ENCODE measurements at regions not wholly inside any gene's neighbourhood (a gene's known extent, or its start where the extent isn't known, plus 50 kb on each side); places are given as distances from the start of the nearest gene placed in this dataset.

DNA sequence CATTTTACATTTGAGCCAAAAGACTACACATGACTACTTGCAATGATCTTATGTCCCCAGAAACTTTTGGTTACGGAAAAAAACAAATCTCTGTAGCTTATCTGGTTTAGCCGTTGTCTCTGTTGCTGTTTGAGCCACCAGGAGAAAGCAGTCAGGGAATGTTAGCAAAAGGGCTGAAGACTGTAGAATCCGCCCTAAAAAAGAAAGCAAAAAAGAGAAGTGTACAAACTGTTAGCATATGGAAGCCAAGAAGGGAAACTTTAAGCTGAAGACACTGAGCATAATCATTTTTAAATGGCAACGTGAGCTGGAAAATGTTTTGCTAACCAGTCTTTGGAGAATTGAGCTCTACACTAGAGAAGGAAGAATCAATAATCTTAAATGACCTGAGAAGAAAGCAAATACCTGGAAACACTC lies 69.9 kb upstream of the MYLIP start:
- H3K27ac ChIP-seq (replicated peaks) = no peak overlapping the region
- no peaks in the 10 kb centered on the region for H3K27me3 ChIP-seq (ENCODE audit: insufficient read depth, poor library complexity, severe bottlenecking)
- TF ChIP-seq, protein P1, sequence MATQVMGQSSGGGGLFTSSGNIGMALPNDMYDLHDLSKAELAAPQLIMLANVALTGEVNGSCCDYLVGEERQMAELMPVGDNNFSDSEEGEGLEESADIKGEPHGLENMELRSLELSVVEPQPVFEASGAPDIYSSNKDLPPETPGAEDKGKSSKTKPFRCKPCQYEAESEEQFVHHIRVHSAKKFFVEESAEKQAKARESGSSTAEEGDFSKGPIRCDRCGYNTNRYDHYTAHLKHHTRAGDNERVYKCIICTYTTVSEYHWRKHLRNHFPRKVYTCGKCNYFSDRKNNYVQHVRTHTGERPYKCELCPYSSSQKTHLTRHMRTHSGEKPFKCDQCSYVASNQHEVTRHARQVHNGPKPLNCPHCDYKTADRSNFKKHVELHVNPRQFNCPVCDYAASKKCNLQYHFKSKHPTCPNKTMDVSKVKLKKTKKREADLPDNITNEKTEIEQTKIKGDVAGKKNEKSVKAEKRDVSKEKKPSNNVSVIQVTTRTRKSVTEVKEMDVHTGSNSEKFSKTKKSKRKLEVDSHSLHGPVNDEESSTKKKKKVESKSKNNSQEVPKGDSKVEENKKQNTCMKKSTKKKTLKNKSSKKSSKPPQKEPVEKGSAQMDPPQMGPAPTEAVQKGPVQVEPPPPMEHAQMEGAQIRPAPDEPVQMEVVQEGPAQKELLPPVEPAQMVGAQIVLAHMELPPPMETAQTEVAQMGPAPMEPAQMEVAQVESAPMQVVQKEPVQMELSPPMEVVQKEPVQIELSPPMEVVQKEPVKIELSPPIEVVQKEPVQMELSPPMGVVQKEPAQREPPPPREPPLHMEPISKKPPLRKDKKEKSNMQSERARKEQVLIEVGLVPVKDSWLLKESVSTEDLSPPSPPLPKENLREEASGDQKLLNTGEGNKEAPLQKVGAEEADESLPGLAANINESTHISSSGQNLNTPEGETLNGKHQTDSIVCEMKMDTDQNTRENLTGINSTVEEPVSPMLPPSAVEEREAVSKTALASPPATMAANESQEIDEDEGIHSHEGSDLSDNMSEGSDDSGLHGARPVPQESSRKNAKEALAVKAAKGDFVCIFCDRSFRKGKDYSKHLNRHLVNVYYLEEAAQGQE (IDR thresholded peaks at IDR 0.05; ENCODE audit: insufficient replicate concordance, low read depth) = no peak
- TF ChIP-seq SPI1 (IDR thresholded peaks at IDR 0.05; ENCODE audit: borderline replicate concordance, low read depth) (no peak), POLR2AphosphoS5 (IDR thresholded peaks at IDR 0.05; ENCODE audit: low read depth) (no peak), GABPA (IDR thresholded peaks at IDR 0.05; ENCODE audit: low read depth) (no peak)
- TF ChIP-seq, protein P2, sequence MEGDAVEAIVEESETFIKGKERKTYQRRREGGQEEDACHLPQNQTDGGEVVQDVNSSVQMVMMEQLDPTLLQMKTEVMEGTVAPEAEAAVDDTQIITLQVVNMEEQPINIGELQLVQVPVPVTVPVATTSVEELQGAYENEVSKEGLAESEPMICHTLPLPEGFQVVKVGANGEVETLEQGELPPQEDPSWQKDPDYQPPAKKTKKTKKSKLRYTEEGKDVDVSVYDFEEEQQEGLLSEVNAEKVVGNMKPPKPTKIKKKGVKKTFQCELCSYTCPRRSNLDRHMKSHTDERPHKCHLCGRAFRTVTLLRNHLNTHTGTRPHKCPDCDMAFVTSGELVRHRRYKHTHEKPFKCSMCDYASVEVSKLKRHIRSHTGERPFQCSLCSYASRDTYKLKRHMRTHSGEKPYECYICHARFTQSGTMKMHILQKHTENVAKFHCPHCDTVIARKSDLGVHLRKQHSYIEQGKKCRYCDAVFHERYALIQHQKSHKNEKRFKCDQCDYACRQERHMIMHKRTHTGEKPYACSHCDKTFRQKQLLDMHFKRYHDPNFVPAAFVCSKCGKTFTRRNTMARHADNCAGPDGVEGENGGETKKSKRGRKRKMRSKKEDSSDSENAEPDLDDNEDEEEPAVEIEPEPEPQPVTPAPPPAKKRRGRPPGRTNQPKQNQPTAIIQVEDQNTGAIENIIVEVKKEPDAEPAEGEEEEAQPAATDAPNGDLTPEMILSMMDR (IDR thresholded peaks at IDR 0.05; ENCODE audit: insufficient read depth, low read length) = no peak
- no peak overlapping the region for H3K4me3 ChIP-seq (replicated peaks; ENCODE audit: insufficient read depth, low read length)
- DNase-seq (ENCODE audit: low read depth in 1 of 2, low spot score in 1 of 2) = no peak

DNA sequence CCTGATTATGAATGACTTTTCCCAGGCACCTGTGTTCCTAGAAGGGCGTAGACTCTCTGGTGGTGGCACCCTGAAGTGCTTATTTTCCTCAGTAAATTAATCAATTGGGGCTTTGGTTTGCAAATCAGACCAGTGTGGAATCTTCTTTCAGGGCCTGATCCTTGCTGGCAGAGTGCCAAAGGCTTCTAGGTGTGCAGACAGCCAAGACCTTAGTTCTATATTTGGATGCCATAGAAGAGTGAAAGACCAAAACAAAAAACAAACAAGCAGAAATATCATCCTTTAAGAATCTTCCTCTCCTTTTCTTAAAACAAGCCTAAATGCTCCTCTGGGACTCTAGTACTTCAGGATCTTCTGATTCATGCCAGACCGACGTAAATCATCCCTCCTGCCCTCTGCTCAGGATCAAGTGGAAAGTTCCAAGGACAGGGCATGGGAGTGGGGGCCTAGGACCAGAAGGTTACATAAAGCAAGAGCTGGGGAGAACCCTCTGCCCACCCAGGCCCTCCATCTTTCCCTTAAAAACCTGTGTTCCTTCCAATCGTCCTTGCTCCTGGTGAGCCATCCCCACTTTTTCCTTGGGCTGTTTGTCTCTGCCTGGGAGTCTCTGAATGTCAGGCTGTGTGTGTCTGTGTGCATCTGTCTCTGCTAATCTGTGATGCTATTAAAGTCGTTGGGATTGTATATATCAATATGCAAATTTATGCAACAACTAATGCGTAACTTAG lies 70.5 kb upstream of the MYLIP start:
- Histone ChIP-seq H3K4me3 (replicated peaks; ENCODE audit: insufficient read depth, low read length) (no peak overlapping the region), H3K27me3 (ENCODE audit: insufficient read depth, poor library complexity, severe bottlenecking) (no peaks in the 10 kb centered on the region), H3K27ac (replicated peaks) (no peak overlapping the region)
- TF ChIP-seq GABPA (IDR thresholded peaks at IDR 0.05; ENCODE audit: low read depth) (no peak), SPI1 (IDR thresholded peaks at IDR 0.05; ENCODE audit: borderline replicate concordance, low read depth) (no peak), POLR2AphosphoS5 (IDR thresholded peaks at IDR 0.05; ENCODE audit: low read depth) (no peak)
- TF ChIP-seq, protein P1 (IDR thresholded peaks at IDR 0.05; ENCODE audit: insufficient replicate concordance, low read depth) = no peak
- TF ChIP-seq, protein P2 (IDR thresholded peaks at IDR 0.05; ENCODE audit: insufficient read depth, low read length) = no peak
- no peak for DNase-seq (ENCODE audit: low read depth in 1 of 2, low spot score in 1 of 2)

DNA sequence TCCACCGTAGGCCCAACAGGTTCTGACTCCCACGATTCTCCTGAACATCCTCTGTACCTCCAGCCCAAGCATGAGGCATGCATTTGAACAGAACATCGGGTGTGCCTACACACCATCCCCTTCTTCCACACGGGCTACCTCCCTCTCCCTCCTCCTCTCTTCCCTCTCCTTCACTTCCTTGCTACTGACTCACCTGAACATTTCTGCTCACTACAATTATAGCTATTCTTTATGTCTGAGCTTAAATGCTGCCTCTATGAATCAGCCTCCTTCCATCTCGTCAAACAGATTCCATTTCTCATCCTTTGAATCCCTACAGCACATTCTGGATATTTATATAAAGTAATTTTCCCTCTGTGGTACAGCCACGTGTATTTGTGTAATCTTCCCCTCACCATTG lies 71.4 kb upstream of the MYLIP start:
- no peak for TF ChIP-seq GABPA (IDR thresholded peaks at IDR 0.05; ENCODE audit: low read depth)
- TF ChIP-seq, protein P1 (IDR thresholded peaks at IDR 0.05; ENCODE audit: insufficient replicate concordance, low read depth) = no peak
- TF ChIP-seq, protein P2 (IDR thresholded peaks at IDR 0.05; ENCODE audit: insufficient read depth, low read length) = no peak
- no peak for TF ChIP-seq SPI1 (IDR thresholded peaks at IDR 0.05; ENCODE audit: borderline replicate concordance, low read depth)
- no peak for TF ChIP-seq POLR2AphosphoS5 (IDR thresholded peaks at IDR 0.05; ENCODE audit: low read depth)
- Histone ChIP-seq H3K27me3 (ENCODE audit: insufficient read depth, poor library complexity, severe bottlenecking) (no peaks in the 10 kb centered on the region), H3K4me3 (replicated peaks; ENCODE audit: insufficient read depth, low read length) (no peak overlapping the region), H3K27ac (replicated peaks) (no peak overlapping the region)
- no peak for DNase-seq (ENCODE audit: low read depth in 1 of 2, low spot score in 1 of 2)

Data from HL-60 (cell line).